SK-N-SH (cell line): ENCODE measurements at regions not wholly inside any gene's neighbourhood (a gene's known extent, or its start where the extent isn't known, plus 50 kb on each side); places are given as distances from the start of the nearest gene placed in this dataset.

Source experiments
- CTCF ChIA-PET: fragments of 300-600, 350-600 bp; formaldehyde crosslinking; extraction: SDS; loops from one replicate; lab custom pipeline; 2021; lab: Yijun Ruan, JAX
- POLR2A ChIA-PET: fragments of 350-600 bp; sonication (Branson Sonifier 250); formaldehyde crosslinking; extraction: SDS; loops from one replicate; lab custom pipeline; 2020; ENCODE audit warnings: antibody characterized with exemption, inconsistent platforms; lab: Yijun Ruan, JAX
- DNase-seq: peaks from one replicate; pipeline ENCODE4 v3.0.0; 2012
- H2AFZ ChIP-seq: fragments of 200-600 bp; sonication (generic); 2 replicates; pipeline ENCODE4 v1.8.1; 2016; ENCODE audit warnings: antibody characterized with exemption, mild to moderate bottlenecking, low read depth
- H3F3A ChIP-seq: fragments of 200-600 bp; sonication (generic); replicated peaks from 2 replicates; pipeline ENCODE3; 2016; ENCODE audit warnings: antibody characterized with exemption, mild to moderate bottlenecking; ENCODE audit not compliant: insufficient read depth
- H3K27ac ChIP-seq, 2 experiments: fragments of 200-500 bp in 1 of 2; fragments of 200-600 bp in 1 of 2; sonication (Bioruptor generic) in 1 of 2; sonication (generic), shearing (Covaris generic) in 1 of 2; 2 replicates each; pipeline versions ENCODE4 v1.5.1 to v1.6.1; 2014 to 2016; ENCODE audit warnings: low read depth in 2 of 2, inconsistent platforms in 1 of 2, low read length in 1 of 2, mild to moderate bottlenecking in 1 of 2, mixed read lengths in 1 of 2
- H3K27me3 ChIP-seq: fragments of 200-600 bp; sonication (generic), shearing (Covaris generic); 2 replicates; pipeline ENCODE4 v1.6.1; 2016; ENCODE audit warnings: mixed run types; ENCODE audit not compliant: insufficient read depth
- H3K36me3 ChIP-seq, 2 experiments: fragments of 200-500 bp in 1 of 2; fragments of 200-600 bp in 1 of 2; sonication (Bioruptor generic) in 1 of 2; sonication (generic) in 1 of 2; replicated peaks in 1 of 2; 2 replicates each; pipeline versions ENCODE3 to v1.5.1; 2014 to 2016; ENCODE audit warnings: low read length in 1 of 2, mild to moderate bottlenecking in 1 of 2; ENCODE audit not compliant: insufficient read depth in 2 of 2, control insufficient read depth in 1 of 2
- H3K4me1 ChIP-seq, 2 experiments: fragments of 200-500 bp in 1 of 2; fragments of 200-600 bp in 1 of 2; sonication (Bioruptor generic) in 1 of 2; sonication (generic), shearing (Covaris generic) in 1 of 2; 2 replicates each; pipeline versions ENCODE4 v1.5.1 to v1.6.1; 2014 to 2016; ENCODE audit warnings: low read depth in 1 of 2, low read length in 1 of 2, mixed run types in 1 of 2; ENCODE audit not compliant: insufficient read depth in 2 of 2, control insufficient read depth in 1 of 2
- H3K4me2 ChIP-seq: fragments of 200-600 bp; sonication (generic), shearing (Covaris generic); 2 replicates; pipeline ENCODE4 v1.6.1; 2017; ENCODE audit warnings: mixed run types
- H3K4me3 ChIP-seq, 2 experiments: fragments of 200-500 bp in 1 of 2; fragments of 200-600 bp in 1 of 2; sonication (Bioruptor generic) in 1 of 2; sonication (generic), shearing (Covaris generic) in 1 of 2; 2 replicates each; pipeline versions ENCODE4 v1.5.1 to v1.8.1; 2014 to 2016; ENCODE audit warnings: low read depth in 2 of 2, inconsistent platforms in 1 of 2, low read length in 1 of 2, mild to moderate bottlenecking in 1 of 2, mixed read lengths in 1 of 2, moderate library complexity in 1 of 2
- H3K79me2 ChIP-seq: fragments of 200-600 bp; sonication (generic); 2 replicates; pipeline ENCODE4 v1.8.1; 2017; ENCODE audit warnings: mild to moderate bottlenecking; ENCODE audit not compliant: insufficient read depth
- H3K9ac ChIP-seq: fragments of 200-600 bp; sonication (generic); 2 replicates; pipeline ENCODE4 v1.6.1; 2017; ENCODE audit warnings: mixed run types
- H3K9me2 ChIP-seq: fragments of 200-600 bp; sonication (generic); 2 replicates; pipeline ENCODE4 v1.6.1; 2017; ENCODE audit warnings: mixed run types
- H3K9me3 ChIP-seq: fragments of 200-600 bp; sonication (generic); 2 replicates; pipeline ENCODE4 v1.6.1; 2017; ENCODE audit warnings: mixed run types, mild to moderate bottlenecking, moderate library complexity
- H4K20me1 ChIP-seq: fragments of 200-600 bp; sonication (generic); 2 replicates; pipeline ENCODE4 v1.6.1; 2017; ENCODE audit warnings: mild to moderate bottlenecking, mixed run types; ENCODE audit not compliant: insufficient read depth
- EZH2phosphoT487 ChIP-seq: fragments of 200-600 bp; sonication (generic); IDR thresholded peaks from 2 replicates; pipeline ENCODE4 v1.6.1; 2017; ENCODE audit warnings: low read depth, mixed run types, mild to moderate bottlenecking, antibody characterized with exemption, moderate library complexity, borderline replicate concordance
- JUND ChIP-seq: IDR thresholded peaks from 2 replicates; pipeline ENCODE4 v1.4.0; 2012
- MAX ChIP-seq: IDR thresholded peaks from 2 replicates; pipeline ENCODE4 v1.4.0; 2012; ENCODE audit warnings: low read depth
- POLR2AphosphoS5 ChIP-seq: IDR thresholded peaks from 2 replicates; pipeline ENCODE4 v1.6.1; 2012; ENCODE audit warnings: low read depth, low read length
- RAD21 ChIP-seq: IDR thresholded peaks from 2 replicates; pipeline ENCODE4 v1.6.1; 2012; ENCODE audit warnings: mild to moderate bottlenecking, low read length
- RXRA ChIP-seq: IDR thresholded peaks from 2 replicates; pipeline ENCODE4 v1.4.0; 2012; ENCODE audit warnings: low read depth, mild to moderate bottlenecking, borderline replicate concordance
- SIN3A ChIP-seq: IDR thresholded peaks from 2 replicates; pipeline ENCODE4 v1.6.1; 2012; ENCODE audit warnings: low read depth, mild to moderate bottlenecking, low read length, moderate library complexity, borderline replicate concordance
- TAF1 ChIP-seq: IDR thresholded peaks from 2 replicates; pipeline ENCODE4 v1.6.1; 2012; ENCODE audit warnings: low read depth, mild to moderate bottlenecking, low read length, moderate library complexity, borderline replicate concordance
- TEAD4 ChIP-seq: IDR thresholded peaks from 2 replicates; pipeline ENCODE4 v1.4.0; 2012; ENCODE audit warnings: mild to moderate bottlenecking, borderline replicate concordance; ENCODE audit not compliant: insufficient read depth
- USF1 ChIP-seq: IDR thresholded peaks from 2 replicates; pipeline ENCODE4 v1.4.0; 2012; ENCODE audit warnings: low read depth, borderline replicate concordance
- USF2 ChIP-seq: fragments of 150-350 bp; IDR thresholded peaks from 2 replicates; pipeline ENCODE4 v1.6.1; 2017; ENCODE audit warnings: antibody characterized with exemption, low read length, low read depth, borderline replicate concordance
- WGBS: methylation state at CpG from one replicate; pipeline ENCODE4 v1.1.6; 2017; ENCODE audit warnings: low lambda C conversion rate; 5-methylcytosine and 5-hydroxymethylcytosine counted together

- no peak overlapping the region for H2AFZ ChIP-seq
- H3K27ac ChIP-seq: no peak overlapping the region
- H3K4me3 ChIP-seq: no peak overlapping the region
- TF ChIP-seq TEAD4 (no peak), RXRA (no peak), SIN3A (no peak), USF2 (no peak), POLR2AphosphoS5 (no peak), EZH2phosphoT487 (no peak)
- no peaks in the 10 kb centered on the region for H4K20me1 ChIP-seq
- POLR2A ChIA-PET: no interaction called here
- H3K9me2 ChIP-seq: no peaks in the 10 kb centered on the region
- no peaks in the 10 kb centered on the region for H3K9me3 ChIP-seq
- no peaks in the 10 kb centered on the region for H3K36me3 ChIP-seq
- no peaks in the 10 kb centered on the region for H3K79me2 ChIP-seq
- H3K27me3 ChIP-seq: no peaks in the 10 kb centered on the region
- H3K4me2 ChIP-seq: no peak overlapping the region
- H3F3A ChIP-seq: no peaks in the 10 kb centered on the region
- no peak overlapping the region for H3K9ac ChIP-seq
- no peak for DNase-seq
- WGBS: 39% methylated on average over 1 of the region's 1 CpG
- CTCF ChIA-PET: interaction anchor here (3.6 kb wide), 1 partner anchor 526 kb away, joined by 17 read pairs; no protein-coding TSS in a partner anchor
- no peaks in the 10 kb centered on the region for H3K4me1 ChIP-seq
Measured at GRCh38 chr6:92117800-92118199, 1301.6 kb downstream of the EPHA7 start.

- no peaks in the 10 kb centered on the region for H3K36me3 ChIP-seq
- 23% methylated on average over 2 of the region's 2 CpGs for WGBS
- no peak overlapping the region for H2AFZ ChIP-seq
- H3K4me3 ChIP-seq: no peak overlapping the region
- H3K79me2 ChIP-seq: no peaks in the 10 kb centered on the region
- H3K9ac ChIP-seq: no peak overlapping the region
- TF ChIP-seq USF1 (no peak), POLR2AphosphoS5 (no peak), TAF1 (no peak)
- no peaks in the 10 kb centered on the region for H3K27me3 ChIP-seq
- no peaks in the 10 kb centered on the region for H3K4me1 ChIP-seq
- H4K20me1 ChIP-seq: no peaks in the 10 kb centered on the region
- ChIA-PET POLR2A (no interaction called here), CTCF (interaction anchor here (1.3 kb wide), 1 partner anchor 8 kb away, joined by 5 read pairs; no protein-coding TSS in a partner anchor)
- no peak overlapping the region for H3K27ac ChIP-seq
- H3K9me3 ChIP-seq: no peaks in the 10 kb centered on the region
- H3K9me2 ChIP-seq: no peaks in the 10 kb centered on the region
- H3K4me2 ChIP-seq: no peak overlapping the region
- DNase-seq: no peak
- no peaks in the 10 kb centered on the region for H3F3A ChIP-seq
Measured at GRCh38 chr6:92114797-92115196, 1304.6 kb downstream of the EPHA7 start.

- H3K9me2 ChIP-seq: no peaks in the 10 kb centered on the region
- H3K4me3 ChIP-seq: no peak overlapping the region
- no peaks in the 10 kb centered on the region for H3K79me2 ChIP-seq
- H3K4me2 ChIP-seq: no peak overlapping the region
- H3K27ac ChIP-seq: no peak overlapping the region
- H3K36me3 ChIP-seq: no peaks in the 10 kb centered on the region
- no peaks in the 10 kb centered on the region for H3K4me1 ChIP-seq
- no peaks in the 10 kb centered on the region for H3K9me3 ChIP-seq
- TF ChIP-seq RAD21 (no peak), JUND (no peak), MAX (no peak)
- no peak overlapping the region for H2AFZ ChIP-seq
- H4K20me1 ChIP-seq: no peaks in the 10 kb centered on the region
- no peak for DNase-seq
- ChIA-PET POLR2A (no interaction called here), CTCF (interaction anchor here (1.3 kb wide), 1 partner anchor 8 kb away, joined by 5 read pairs; no protein-coding TSS in a partner anchor)
- H3K27me3 ChIP-seq: no peaks in the 10 kb centered on the region
- WGBS: 0% methylated on average over 1 of the region's 1 CpG
- H3K9ac ChIP-seq: no peak overlapping the region
- H3F3A ChIP-seq: no peaks in the 10 kb centered on the region
Measured at GRCh38 chr6:92114091-92114675, 1305.2 kb downstream of the EPHA7 start.
